ACHN (cell line): ENCODE measurements at regions not wholly inside any gene's neighbourhood (a gene's known extent, or its start where the extent isn't known, plus 50 kb on each side); places are given as distances from the start of the nearest gene placed in this dataset.

ENCODE experiments used
- DNase-seq: peaks from one replicate; pipeline ENCODE4 v3.0.0-alpha.2; 2015
- in situ Hi-C: cut with HindIII; loops from 2 replicates; pipeline ENCODE4 v1.10.0; 2017; ENCODE audit warnings: low sequenced_read_pairs, low pct_ligation_motif_present, low pct_unique_long_range_greater_than_20kb

- in situ Hi-C loops, result no loop called here
- no peak for DNase-seq
Measured at GRCh38 chr1:157412308-157412707, 140.0 kb downstream of the FCRL5 start.

- DNase-seq, result no peak
- in situ Hi-C loops, result no loop called here
Measured at GRCh38 chr1:157411769-157412168, 140.5 kb downstream of the FCRL5 start.

GRCh38 chr1:157411064-157411463 lies 141.3 kb downstream of the FCRL5 start:
- no peak for DNase-seq
- in situ Hi-C loops, result no loop called here

- no peak for DNase-seq
- in situ Hi-C loops, result no loop called here
Measured at GRCh38 chr1:157410457-157410856, 141.9 kb downstream of the FCRL5 start.

GRCh38 chr1:157409927-157410326 lies 142.4 kb downstream of the FCRL5 start:
- DNase-seq, result no peak
- in situ Hi-C loops, result no loop called here

- no peak for DNase-seq
- in situ Hi-C loops, result no loop called here
Measured at GRCh38 chr1:157407917-157408525, 144.3 kb downstream of the FCRL5 start.

- no peak for DNase-seq
- in situ Hi-C loops, result no loop called here
Measured at GRCh38 chr1:157407367-157407766, 144.9 kb downstream of the FCRL5 start.

GRCh38 chr1:157405662-157406061 lies 146.7 kb downstream of the FCRL5 start:
- in situ Hi-C loops, result no loop called here
- no peak for DNase-seq

- in situ Hi-C loops, result no loop called here
- no peak for DNase-seq
Measured at GRCh38 chr1:157404614-157405013, 147.7 kb downstream of the FCRL5 start.

GRCh38 chr1:157404063-157404501 lies 148.2 kb downstream of the FCRL5 start:
- in situ Hi-C loops, result no loop called here
- DNase-seq, result no peak

- in situ Hi-C loops, result no loop called here
- DNase-seq, result no peak
Measured at GRCh38 chr1:157403608-157404007, 148.7 kb downstream of the FCRL5 start.

GRCh38 chr1:157403203-157403602 lies 149.1 kb downstream of the FCRL5 start:
- in situ Hi-C loops, result no loop called here
- DNase-seq, result peak; percentile 20

GRCh38 chr1:157400766-157401165 lies 151.5 kb downstream of the FCRL5 start:
- no peak for DNase-seq
- in situ Hi-C loops, result no loop called here

- in situ Hi-C loops, result no loop called here
- peak; percentile 17 for DNase-seq
Measured at GRCh38 chr1:157399984-157400382, 152.3 kb downstream of the FCRL5 start.

GRCh38 chr1:157399343-157399983 lies 152.9 kb downstream of the FCRL5 start:
- in situ Hi-C loops, result no loop called here
- DNase-seq, result no peak

- in situ Hi-C loops, result no loop called here
- DNase-seq, result peak; percentile 79
Measured at GRCh38 chr1:157390651-157391050, 161.7 kb downstream of the FCRL5 start.

- no peak for DNase-seq
- in situ Hi-C loops, result no loop called here
Measured at GRCh38 chr1:157388057-157388456, 164.3 kb downstream of the FCRL5 start.

GRCh38 chr1:157384258-157384657 lies 168.1 kb downstream of the FCRL5 start:
- in situ Hi-C loops, result no loop called here
- no peak for DNase-seq

GRCh38 chr1:157382351-157382750 lies 170.0 kb downstream of the FCRL5 start:
- in situ Hi-C loops, result no loop called here
- DNase-seq, result no peak

- no peak for DNase-seq
- in situ Hi-C loops, result no loop called here
Measured at GRCh38 chr1:157380523-157380922, 171.8 kb downstream of the FCRL5 start.
